ENCODE measurements at regions not wholly inside any gene's neighbourhood (a gene's known extent, or its start where the extent isn't known, plus 50 kb on each side); places are given as distances from the start of the nearest gene placed in this dataset.

DNA sequence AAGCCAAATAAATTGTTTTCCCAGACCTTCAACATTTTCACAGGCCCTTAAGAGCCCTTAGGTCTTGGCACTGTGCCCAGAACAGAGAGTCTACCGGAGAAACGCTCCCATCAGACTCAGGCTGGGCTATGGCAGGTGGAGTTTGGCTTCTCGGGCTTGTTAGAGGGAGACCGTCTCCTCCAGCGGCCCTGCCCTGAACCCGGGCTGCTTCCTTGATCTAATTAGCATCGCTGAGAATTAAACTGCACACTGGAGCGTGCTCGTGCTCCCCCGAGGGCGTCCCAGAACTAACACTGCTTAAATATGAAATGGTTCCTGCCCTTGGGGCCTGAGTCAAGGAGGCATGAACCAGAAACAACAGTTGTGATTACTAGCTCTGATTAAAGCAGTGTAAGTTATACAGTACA, 634.4 kb downstream of the MATN1 start:
- Histone ChIP-seq H3K4me3 (ENCODE audit: low read depth, low read length) (no peak overlapping the region), H3K36me3 (no peaks in the 10 kb centered on the region), H3K4me1 (peaks cover 3% of the 10 kb centered on the region), H3K9me3 (no peaks in the 10 kb centered on the region), H3K27me3 (no peaks in the 10 kb centered on the region)
- no peak for TF ChIP-seq CTCF (IDR thresholded peaks at IDR 0.05; ENCODE audit: low read depth, low read length)
- peak; percentile 72 for DNase-seq

- no peaks in the 10 kb centered on the region for H3K9me3 ChIP-seq
- TF ChIP-seq CTCF (IDR thresholded peaks at IDR 0.05; ENCODE audit: low read depth, low read length) = no peak
- H3K27me3 ChIP-seq = no peaks in the 10 kb centered on the region
- no peak overlapping the region for H3K4me3 ChIP-seq (ENCODE audit: low read depth, low read length)
- H3K36me3 ChIP-seq = no peaks in the 10 kb centered on the region
- H3K4me1 ChIP-seq = peaks cover 5% of the 10 kb centered on the region
- no peak for DNase-seq
These were observed 634.8 kb downstream of the MATN1 start for GRCh38 chr1:30088594-30088993.

DNA sequence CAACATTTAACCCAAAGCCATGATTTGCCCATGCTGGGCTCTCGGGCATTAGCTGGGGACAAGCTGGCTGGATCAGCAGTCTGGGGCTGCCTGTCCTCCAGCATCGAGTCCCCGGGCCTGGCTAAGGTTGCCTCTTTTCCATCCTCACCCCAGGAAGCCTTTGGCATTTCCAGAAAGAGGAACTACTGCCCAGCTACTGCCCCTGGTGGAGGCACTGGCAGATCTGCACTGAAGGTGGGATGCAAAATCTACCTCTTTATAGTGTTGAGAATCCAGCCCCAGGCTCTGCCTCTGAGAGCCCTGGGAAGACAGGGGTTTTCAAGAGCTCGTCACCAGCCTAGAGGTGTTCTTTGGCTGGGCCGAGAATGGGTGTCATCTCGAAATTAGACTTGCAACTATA, 635.9 kb downstream of the MATN1 start:
- no peaks in the 10 kb centered on the region for H3K27me3 ChIP-seq
- no peaks in the 10 kb centered on the region for H3K36me3 ChIP-seq
- no peak for DNase-seq
- peak; percentile 45 for TF ChIP-seq CTCF (IDR thresholded peaks at IDR 0.05; ENCODE audit: low read depth, low read length)
- peaks cover 6% of the 10 kb centered on the region for H3K4me1 ChIP-seq
- no peaks in the 10 kb centered on the region for H3K9me3 ChIP-seq
- H3K4me3 ChIP-seq (ENCODE audit: low read depth, low read length) = no peak overlapping the region

GRCh38 chr1:30085811-30086770, 637.3 kb downstream of the MATN1 start:
- H3K4me3 ChIP-seq (ENCODE audit: low read depth, low read length) = no peak overlapping the region
- TF ChIP-seq CTCF (IDR thresholded peaks at IDR 0.05; ENCODE audit: low read depth, low read length) = peak; percentile 43
- H3K4me1 ChIP-seq = peaks cover 6% of the 10 kb centered on the region
- peak; percentile 67 for DNase-seq
- no peaks in the 10 kb centered on the region for H3K9me3 ChIP-seq
- H3K27me3 ChIP-seq = no peaks in the 10 kb centered on the region
- H3K36me3 ChIP-seq = no peaks in the 10 kb centered on the region

GRCh38 chr1:30084909-30085571, 638.3 kb downstream of the MATN1 start:
- Histone ChIP-seq H3K4me3 (ENCODE audit: low read depth, low read length) (no peak overlapping the region), H3K36me3 (no peaks in the 10 kb centered on the region), H3K4me1 (peaks cover 6% of the 10 kb centered on the region), H3K27me3 (no peaks in the 10 kb centered on the region), H3K9me3 (no peaks in the 10 kb centered on the region)
- TF ChIP-seq CTCF (IDR thresholded peaks at IDR 0.05; ENCODE audit: low read depth, low read length) = no peak
- DNase-seq = no peak
